Endodermal cell (in vitro differentiated cells): ENCODE measurements at regions not wholly inside any gene's neighbourhood (a gene's known extent, or its start where the extent isn't known, plus 50 kb on each side); places are given as distances from the start of the nearest gene placed in this dataset.

ENCODE experiments used
- DNase-seq: peaks from one replicate; pipeline ENCODE4 v3.0.0-alpha.2; 2017
- H3K27ac ChIP-seq: 2 replicates; pipeline ENCODE4 v1.5.1; 2013; ENCODE audit warnings: mild to moderate bottlenecking, low read depth, low read length, moderate library complexity
- H3K27me3 ChIP-seq: 2 replicates; pipeline ENCODE4 v1.6.1; 2013; ENCODE audit warnings: mild to moderate bottlenecking, low read length, moderate library complexity; ENCODE audit not compliant: insufficient read depth, control insufficient read depth, poor library complexity, severe bottlenecking
- H3K36me3 ChIP-seq: 2 replicates; pipeline ENCODE4 v1.7.0; 2013; ENCODE audit warnings: mild to moderate bottlenecking, low read length, moderate library complexity; ENCODE audit not compliant: control insufficient read depth, insufficient read depth
- H3K4me1 ChIP-seq: one replicate; pipeline ENCODE4 v1.7.0; 2013; ENCODE audit warnings: low read length; ENCODE audit not compliant: control insufficient read depth, insufficient read depth
- H3K4me3 ChIP-seq: 2 replicates; pipeline ENCODE4 v1.5.1; 2013; ENCODE audit warnings: mild to moderate bottlenecking, low read length, moderate library complexity
- H3K9ac ChIP-seq: 2 replicates; pipeline ENCODE4 v1.6.1; 2013; ENCODE audit warnings: mild to moderate bottlenecking, low read length, moderate library complexity; ENCODE audit not compliant: poor library complexity, severe bottlenecking; ENCODE audit errors: extremely low read depth
- H3K9me3 ChIP-seq: 2 replicates; pipeline ENCODE4 v1.6.1; 2013; ENCODE audit warnings: mild to moderate bottlenecking, low read length, moderate library complexity; ENCODE audit not compliant: control insufficient read depth
- H3K27ac Mint-ChIP-seq: 2 replicates; pipeline ENCODE4 v1.8.0; 2020; ENCODE audit warnings: mixed read lengths
- H3K27me3 Mint-ChIP-seq: 2 replicates; pipeline ENCODE4 v1.8.0; 2021; ENCODE audit warnings: mild to moderate bottlenecking, mixed read lengths; ENCODE audit not compliant: insufficient read depth
- H3K36me3 Mint-ChIP-seq: 2 replicates; pipeline ENCODE4 v1.8.0; 2020; ENCODE audit warnings: low read depth, mixed read lengths
- H3K4me1 Mint-ChIP-seq: 2 replicates; pipeline ENCODE4 v1.8.0; 2020; ENCODE audit warnings: mixed read lengths
- H3K4me3 Mint-ChIP-seq: 2 replicates; pipeline ENCODE4 v1.8.0; 2020; ENCODE audit warnings: mild to moderate bottlenecking, moderate library complexity, mixed read lengths
- H3K9me3 Mint-ChIP-seq: 2 replicates; pipeline ENCODE4 v1.8.0; 2020; ENCODE audit warnings: mild to moderate bottlenecking, mixed read lengths
- CTCF ChIP-seq: fragments of 200-600 bp; sonication (generic); conservative IDR thresholded peaks from 2 replicates; pipeline ENCODE4 v1.5.0; 2021; ENCODE audit warnings: antibody characterized with exemption, mild to moderate bottlenecking
- WGBS, 2 experiments: methylation state at CpG; one replicate each; pipeline versions ENCODE4 v1.1.5 to v1.1.7; 2013; ENCODE audit warnings: missing lambda C conversion rate in 2 of 2, mixed read lengths in 1 of 2; ENCODE audit not compliant: insufficient coverage in 1 of 2, insufficient read length in 1 of 2; 5-methylcytosine and 5-hydroxymethylcytosine counted together

- WGBS, 2 experiments: 90 to 100% methylated on average over 2 of the region's 3 CpGs
- no peak for DNase-seq
- Mint-ChIP-seq H3K36me3 (no peaks in the 10 kb centered on the region), H3K9me3 (peaks cover 4% of the 10 kb centered on the region), H3K27ac (no peak overlapping the region), H3K4me3 (no peak overlapping the region), H3K27me3 (no peaks in the 10 kb centered on the region), H3K4me1 (no peaks in the 10 kb centered on the region)
- H3K27me3 ChIP-seq: no peaks in the 10 kb centered on the region
- TF ChIP-seq CTCF: no peak
- H3K27ac ChIP-seq: no peak overlapping the region
- H3K9me3 ChIP-seq: no peaks in the 10 kb centered on the region
- H3K4me3 ChIP-seq: no peak overlapping the region
- H3K4me1 ChIP-seq: no peaks in the 10 kb centered on the region
- no peak overlapping the region for H3K9ac ChIP-seq
- H3K36me3 ChIP-seq: no peaks in the 10 kb centered on the region
These were observed 566.1 kb upstream of the CHORDC1 start for GRCh38 chr11:90788961-90789360.

- Mint-ChIP-seq H3K27ac (no peak overlapping the region), H3K4me3 (no peak overlapping the region), H3K27me3 (no peaks in the 10 kb centered on the region), H3K9me3 (peaks cover 4% of the 10 kb centered on the region), H3K4me1 (no peaks in the 10 kb centered on the region), H3K36me3 (no peaks in the 10 kb centered on the region)
- WGBS, 2 experiments: 100% methylated on average over 2 of the region's 2 CpGs; no CpG with 5 or more reads in 1 of the 2 experiments
- H3K4me1 ChIP-seq: no peaks in the 10 kb centered on the region
- H3K27me3 ChIP-seq: no peaks in the 10 kb centered on the region
- H3K27ac ChIP-seq: no peak overlapping the region
- no peak overlapping the region for H3K4me3 ChIP-seq
- no peaks in the 10 kb centered on the region for H3K36me3 ChIP-seq
- no peak overlapping the region for H3K9ac ChIP-seq
- no peak for TF ChIP-seq CTCF
- no peaks in the 10 kb centered on the region for H3K9me3 ChIP-seq
- no peak for DNase-seq
These were observed 561.5 kb upstream of the CHORDC1 start for GRCh38 chr11:90784241-90784814.

GRCh38 chr11:90783111-90783510 lies 560.3 kb upstream of the CHORDC1 start:
- Histone ChIP-seq H3K27me3 (no peaks in the 10 kb centered on the region), H3K36me3 (no peaks in the 10 kb centered on the region), H3K4me1 (no peaks in the 10 kb centered on the region), H3K9me3 (no peaks in the 10 kb centered on the region), H3K4me3 (no peak overlapping the region), H3K9ac (no peak overlapping the region), H3K27ac (no peak overlapping the region)
- Mint-ChIP-seq H3K4me1 (no peaks in the 10 kb centered on the region), H3K27me3 (no peaks in the 10 kb centered on the region), H3K4me3 (no peak overlapping the region), H3K9me3 (no peaks in the 10 kb centered on the region), H3K27ac (no peak overlapping the region), H3K36me3 (no peaks in the 10 kb centered on the region)
- WGBS, 2 experiments: 85 to 88% methylated on average over 2 to 3 of the region's 3 CpGs
- DNase-seq: no peak
- no peak for TF ChIP-seq CTCF
